ENCODE measurements at regions not wholly inside any gene's neighbourhood (a gene's known extent, or its start where the extent isn't known, plus 50 kb on each side); places are given as distances from the start of the nearest gene placed in this dataset.

DNA sequence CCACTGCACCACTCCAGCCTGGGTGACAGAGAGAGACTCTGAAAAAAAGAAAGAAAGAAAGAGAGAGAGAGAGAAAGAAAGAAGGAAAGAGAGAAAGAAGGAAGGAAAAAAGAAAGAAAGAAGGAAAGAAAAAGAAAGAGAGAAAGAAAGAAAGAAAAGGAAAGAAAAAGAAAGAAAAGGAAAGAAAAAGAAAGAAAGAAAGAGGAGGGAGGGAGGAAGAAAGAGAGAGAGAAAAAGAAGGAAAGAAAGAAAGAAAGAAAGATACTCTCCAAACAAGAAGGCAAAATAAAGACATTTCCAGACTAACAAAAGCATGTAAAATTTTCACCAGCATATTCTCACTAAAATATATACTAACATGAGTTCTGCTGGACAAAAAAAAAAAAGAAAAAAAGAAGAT lies 228.7 kb downstream of the DPH6 start:
- Histone ChIP-seq H3K4me3 (no peak overlapping the region), H3K4me1 (no peaks in the 10 kb centered on the region), H3K9me3 (peaks cover 8% of the 10 kb centered on the region; the same call in 1 of the 3 replicates), H3K4me2 (no peak overlapping the region), H3K27ac (no peak overlapping the region)
- DNase-seq (ENCODE audit: low read depth in 1 of 2, low spot score in 1 of 2) (no peak), FAIRE-seq (peak; percentile 7), ATAC-seq (no peak)
- TF ChIP-seq NPAS2 (CRISPR knock-in tag; IDR thresholded peaks at IDR 0.05; ENCODE audit: borderline replicate concordance) (no peak), TP53 (CRISPR knock-in tag; IDR thresholded peaks at IDR 0.05) (no peak), NFE2L2 (conservative IDR thresholded peaks at IDR 0.05; ENCODE audit: low read length) (no peak), POLR2AphosphoS2 (conservative IDR thresholded peaks at IDR 0.05; ENCODE audit: low read length) (no peak), RARB (CRISPR knock-in tag; IDR thresholded peaks at IDR 0.05) (no peak), MAZ (IDR thresholded peaks at IDR 0.05; ENCODE audit: borderline replicate concordance, low read depth, low read length) (no peak), KDM5A (IDR thresholded peaks at IDR 0.05) (no peak), FOSB (CRISPR knock-in tag; IDR thresholded peaks at IDR 0.05) (no peak), RCOR1 (IDR thresholded peaks at IDR 0.05; ENCODE audit: low read depth, low read length) (no peak), NR3C1 (IDR thresholded peaks at IDR 0.05) (no peak), POLR2A (IDR thresholded peaks at IDR 0.05; ENCODE audit: low read length) (no peak), ZFP36 (IDR thresholded peaks at IDR 0.05; ENCODE audit: borderline replicate concordance, partially characterized antibody) (no peak), ZC3H11A (IDR thresholded peaks at IDR 0.05) (no peak)
- TF ChIP-seq, protein P1, sequence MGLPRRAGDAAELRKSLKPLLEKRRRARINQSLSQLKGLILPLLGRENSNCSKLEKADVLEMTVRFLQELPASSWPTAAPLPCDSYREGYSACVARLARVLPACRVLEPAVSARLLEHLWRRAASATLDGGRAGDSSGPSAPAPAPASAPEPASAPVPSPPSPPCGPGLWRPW (IDR thresholded peaks at IDR 0.05) = no peak
- TF ChIP-seq, protein P2, sequence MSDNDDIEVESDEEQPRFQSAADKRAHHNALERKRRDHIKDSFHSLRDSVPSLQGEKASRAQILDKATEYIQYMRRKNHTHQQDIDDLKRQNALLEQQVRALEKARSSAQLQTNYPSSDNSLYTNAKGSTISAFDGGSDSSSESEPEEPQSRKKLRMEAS (IDR thresholded peaks at IDR 0.05) = no peak
- TF ChIP-seq, protein P3, sequence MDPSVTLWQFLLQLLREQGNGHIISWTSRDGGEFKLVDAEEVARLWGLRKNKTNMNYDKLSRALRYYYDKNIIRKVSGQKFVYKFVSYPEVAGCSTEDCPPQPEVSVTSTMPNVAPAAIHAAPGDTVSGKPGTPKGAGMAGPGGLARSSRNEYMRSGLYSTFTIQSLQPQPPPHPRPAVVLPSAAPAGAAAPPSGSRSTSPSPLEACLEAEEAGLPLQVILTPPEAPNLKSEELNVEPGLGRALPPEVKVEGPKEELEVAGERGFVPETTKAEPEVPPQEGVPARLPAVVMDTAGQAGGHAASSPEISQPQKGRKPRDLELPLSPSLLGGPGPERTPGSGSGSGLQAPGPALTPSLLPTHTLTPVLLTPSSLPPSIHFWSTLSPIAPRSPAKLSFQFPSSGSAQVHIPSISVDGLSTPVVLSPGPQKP (IDR thresholded peaks at IDR 0.05; ENCODE audit: low read depth, low read length) = no peak
- ChIA-PET POLR2A (no interaction called here), CTCF (no interaction called here)

DNA sequence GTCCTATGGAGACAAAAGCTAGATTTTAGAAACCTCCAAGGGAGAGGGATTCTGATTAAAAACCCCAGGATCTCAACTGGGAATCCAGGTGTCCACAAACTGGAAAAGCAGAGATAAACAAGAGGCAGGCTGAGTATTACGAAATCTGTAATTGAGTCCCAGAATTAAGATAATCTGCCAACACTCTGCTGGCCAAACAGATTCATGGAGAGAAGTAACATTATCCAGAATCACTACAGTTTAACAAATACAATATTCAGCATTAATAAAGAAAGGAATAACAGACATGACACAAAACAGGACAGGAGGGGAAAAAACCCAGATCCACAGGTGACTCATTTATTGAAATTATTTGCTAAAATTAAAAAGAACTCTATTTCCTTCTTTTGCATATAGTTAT lies 227.2 kb upstream of the NANOGP8 start:
- no peak for DNase-seq (ENCODE audit: low read depth in 1 of 2, low spot score in 1 of 2)
- H3K27ac ChIP-seq = no peak overlapping the region
- no peak overlapping the region for H3K4me3 ChIP-seq
- H3K4me1 ChIP-seq = peaks cover 3% of the 10 kb centered on the region; the same call in 1 of the 3 replicates
- ChIA-PET CTCF (interaction anchor here (0.7 to 1.2 kb wide), 2 partner anchors 11 to 23 kb away, joined by 3 to 4 read pairs; no protein-coding TSS in a partner anchor), POLR2A (no interaction called here)
- WGBS (ENCODE audit: missing lambda C conversion rate) = 37% methylated on average over 1 of the region's 1 CpG
- peaks cover 8% of the 10 kb centered on the region; the same call in 1 of the 3 replicates for H3K9me3 ChIP-seq
- no peak for TF ChIP-seq ZFP36 (IDR thresholded peaks at IDR 0.05; ENCODE audit: borderline replicate concordance, partially characterized antibody)
- TF ChIP-seq, protein P3 (IDR thresholded peaks at IDR 0.05; ENCODE audit: low read depth, low read length) = no peak
- no peak for TF ChIP-seq HDAC2 (IDR thresholded peaks at IDR 0.05)
- TF ChIP-seq RCOR1 (IDR thresholded peaks at IDR 0.05; ENCODE audit: low read depth, low read length) = no peak
- TF ChIP-seq, protein P4, sequence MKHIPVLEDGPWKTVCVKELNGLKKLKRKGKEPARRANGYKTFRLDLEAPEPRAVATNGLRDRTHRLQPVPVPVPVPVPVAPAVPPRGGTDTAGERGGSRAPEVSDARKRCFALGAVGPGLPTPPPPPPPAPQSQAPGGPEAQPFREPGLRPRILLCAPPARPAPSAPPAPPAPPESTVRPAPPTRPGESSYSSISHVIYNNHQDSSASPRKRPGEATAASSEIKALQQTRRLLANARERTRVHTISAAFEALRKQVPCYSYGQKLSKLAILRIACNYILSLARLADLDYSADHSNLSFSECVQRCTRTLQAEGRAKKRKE (CRISPR knock-in tag; IDR thresholded peaks at IDR 0.05; ENCODE audit: low read depth) = no peak
- no peak for TF ChIP-seq GATA3 (IDR thresholded peaks at IDR 0.05; ENCODE audit: borderline replicate concordance)
- TF ChIP-seq HOXA7 (CRISPR knock-in tag; IDR thresholded peaks at IDR 0.05) = no peak
- TF ChIP-seq CBX8 (IDR thresholded peaks at IDR 0.05) = no peak
- TF ChIP-seq TP53 (CRISPR knock-in tag; IDR thresholded peaks at IDR 0.05) = no peak
- TF ChIP-seq NR3C1 (IDR thresholded peaks at IDR 0.05) = no peak
- TF ChIP-seq HOXB5 (CRISPR knock-in tag; IDR thresholded peaks at IDR 0.05) = no peak
- TF ChIP-seq KDM5A (IDR thresholded peaks at IDR 0.05) = no peak
- ATAC-seq = no peak
- H3K4me2 ChIP-seq = no peak overlapping the region
- no peak for FAIRE-seq

DNA sequence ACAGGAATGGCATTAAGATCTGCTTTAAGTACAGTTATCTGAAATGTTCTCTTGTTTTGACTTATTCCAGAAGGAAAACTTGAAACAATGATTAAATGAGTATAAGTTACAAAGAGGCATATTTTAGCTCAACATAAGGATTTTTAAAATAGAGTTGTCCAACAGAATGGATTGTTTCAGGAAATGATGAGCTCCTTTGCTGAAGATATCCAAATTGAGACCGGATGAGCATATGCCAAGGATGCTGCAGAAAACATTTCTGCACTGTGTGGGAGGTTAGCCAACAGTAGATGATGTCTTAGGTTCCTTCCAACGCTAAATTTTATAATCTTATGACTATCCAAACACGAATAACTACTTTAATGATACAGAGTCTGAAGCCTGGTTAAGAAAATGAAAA lies 226.5 kb upstream of the NANOGP8 start:
- Histone ChIP-seq H3K4me1 (peaks cover 9% of the 10 kb centered on the region; the same call in 1 of the 3 replicates), H3K4me2 (no peak overlapping the region), H3K27ac (no peak overlapping the region), H3K4me3 (no peak overlapping the region), H3K9me3 (peaks cover 6% of the 10 kb centered on the region; the same call in 1 of the 3 replicates)
- FAIRE-seq (no peak), DNase-seq (ENCODE audit: low read depth in 1 of 2, low spot score in 1 of 2) (no peak), ATAC-seq (no peak)
- 22% methylated on average over 3 of the region's 3 CpGs for WGBS (ENCODE audit: missing lambda C conversion rate)
- TF ChIP-seq HOXA7 (CRISPR knock-in tag; IDR thresholded peaks at IDR 0.05) (no peak), NFE2L2 (conservative IDR thresholded peaks at IDR 0.05; ENCODE audit: low read length) (no peak), CEBPB (IDR thresholded peaks at IDR 0.05) (no peak), TP53 (CRISPR knock-in tag; IDR thresholded peaks at IDR 0.05) (no peak), NPAS2 (CRISPR knock-in tag; IDR thresholded peaks at IDR 0.05; ENCODE audit: borderline replicate concordance) (no peak), GATA3 (IDR thresholded peaks at IDR 0.05; ENCODE audit: borderline replicate concordance) (no peak), SREBF2 (IDR thresholded peaks at IDR 0.05) (no peak), RAD21 (conservative IDR thresholded peaks at IDR 0.05 in 1 of 2, IDR thresholded peaks at IDR 0.05 in 1 of 2) (no peak), ZFP36 (IDR thresholded peaks at IDR 0.05; ENCODE audit: borderline replicate concordance, partially characterized antibody) (no peak)
- TF ChIP-seq, protein P5, sequence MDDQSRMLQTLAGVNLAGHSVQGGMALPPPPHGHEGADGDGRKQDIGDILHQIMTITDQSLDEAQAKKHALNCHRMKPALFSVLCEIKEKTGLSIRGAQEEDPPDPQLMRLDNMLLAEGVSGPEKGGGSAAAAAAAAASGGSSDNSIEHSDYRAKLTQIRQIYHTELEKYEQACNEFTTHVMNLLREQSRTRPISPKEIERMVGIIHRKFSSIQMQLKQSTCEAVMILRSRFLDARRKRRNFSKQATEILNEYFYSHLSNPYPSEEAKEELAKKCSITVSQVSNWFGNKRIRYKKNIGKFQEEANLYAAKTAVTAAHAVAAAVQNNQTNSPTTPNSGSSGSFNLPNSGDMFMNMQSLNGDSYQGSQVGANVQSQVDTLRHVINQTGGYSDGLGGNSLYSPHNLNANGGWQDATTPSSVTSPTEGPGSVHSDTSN (IDR thresholded peaks at IDR 0.05) = no peak
- POLR2A ChIA-PET = no interaction called here
- CTCF ChIA-PET = interaction anchor here (0.7 kb wide), 1 partner anchor 10 kb away, joined by 4 read pairs; no protein-coding TSS in a partner anchor
